T-helper 1 cell (primary cell): ENCODE measurements at regions not wholly inside any gene's neighbourhood (a gene's known extent, or its start where the extent isn't known, plus 50 kb on each side); places are given as distances from the start of the nearest gene placed in this dataset.

Experiments used
- DNase-seq, 5 donors: peaks; one replicate each; pipeline ENCODE4 v3.0.0-alpha.2; 2012 to 2020

DNA sequence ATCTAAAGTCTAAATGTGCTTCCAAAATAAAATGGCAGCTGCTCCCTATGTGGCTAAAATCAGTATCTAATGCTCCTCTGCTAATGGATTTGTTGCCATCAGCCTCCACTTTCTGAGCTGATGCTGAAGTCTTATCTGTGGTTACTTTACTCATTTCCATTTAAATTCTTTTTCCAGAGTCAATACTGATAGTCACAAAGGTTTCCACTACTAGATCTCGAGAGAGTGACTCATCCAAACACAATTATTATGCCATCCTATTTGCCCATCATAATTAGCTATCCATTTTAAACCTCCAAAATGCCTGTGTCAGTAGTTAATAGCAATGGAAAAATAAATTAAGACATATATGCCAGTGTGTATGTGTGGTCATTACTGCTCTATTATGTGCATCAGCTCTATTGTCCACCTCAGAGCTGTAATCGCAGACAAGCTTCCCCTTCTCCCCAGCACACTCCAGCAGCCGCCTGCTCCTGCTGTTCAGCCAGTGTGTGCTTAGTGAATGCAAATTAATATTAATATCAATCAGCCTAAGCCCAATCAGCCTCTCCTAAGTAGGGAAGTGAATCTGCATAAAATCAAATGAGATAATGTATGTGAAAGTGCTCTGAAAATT is 199.8 kb upstream of the ZIC3 start:
- DNase-seq = no peak

DNA sequence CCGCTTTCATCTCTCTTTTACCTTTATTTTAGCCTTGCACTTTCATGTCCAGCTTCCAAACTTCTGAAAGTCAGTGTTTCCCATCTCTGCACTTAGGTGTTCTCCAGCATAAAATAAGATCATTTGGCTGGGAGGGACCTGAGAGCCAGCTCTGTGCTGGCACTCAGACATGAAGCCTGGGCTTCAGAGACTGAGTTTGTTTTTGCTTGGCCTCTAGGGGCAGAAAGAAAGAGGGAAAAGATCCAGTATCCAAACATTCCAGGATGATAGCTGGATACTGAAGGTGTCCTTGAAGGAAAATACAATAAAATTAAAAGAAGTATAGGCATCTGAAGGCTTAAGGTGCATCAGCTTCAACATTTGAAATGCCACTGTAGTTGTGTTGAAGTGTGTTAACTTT is 202.4 kb upstream of the ZIC3 start:
- no peak for DNase-seq

DNA sequence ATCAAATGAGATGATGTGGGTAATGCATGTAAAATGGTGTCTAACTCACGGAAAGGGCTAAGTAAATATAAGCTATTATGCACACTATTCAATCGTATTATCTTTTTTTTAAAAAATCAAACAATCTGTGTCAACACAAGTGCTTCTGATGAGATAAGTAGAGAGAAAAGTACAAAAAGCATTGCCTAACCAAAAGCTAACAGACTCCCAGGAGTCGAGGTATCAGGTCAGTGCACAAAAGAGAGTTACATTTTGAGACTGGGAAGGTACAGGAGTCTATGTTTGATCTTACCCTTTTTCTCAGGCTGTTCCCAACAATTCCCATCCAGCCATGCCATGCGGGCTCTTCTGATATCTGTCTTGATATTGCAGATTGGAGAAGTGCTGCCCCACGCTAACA is 203.3 kb upstream of the ZIC3 start:
- DNase-seq = no peak

DNA sequence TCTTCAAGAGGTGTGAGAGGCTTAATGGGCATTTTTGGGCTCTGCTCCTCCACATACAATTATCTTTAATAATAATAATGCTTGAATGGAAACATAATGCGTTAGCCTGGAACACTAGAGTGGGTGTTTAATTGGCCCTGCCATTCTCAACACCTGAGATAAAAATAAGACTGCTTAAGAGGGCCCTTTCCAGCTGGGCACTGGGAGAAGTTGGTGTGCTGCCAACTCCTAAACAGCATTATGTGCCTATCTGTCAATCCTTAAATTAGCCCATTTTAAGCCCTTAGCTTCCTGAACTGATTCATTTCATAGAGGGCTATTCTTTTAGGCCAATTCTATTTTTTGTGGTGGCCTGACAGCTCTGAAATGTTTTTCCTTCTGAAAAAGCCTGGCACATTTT is 211.1 kb upstream of the ZIC3 start:
- no peak for DNase-seq

DNA sequence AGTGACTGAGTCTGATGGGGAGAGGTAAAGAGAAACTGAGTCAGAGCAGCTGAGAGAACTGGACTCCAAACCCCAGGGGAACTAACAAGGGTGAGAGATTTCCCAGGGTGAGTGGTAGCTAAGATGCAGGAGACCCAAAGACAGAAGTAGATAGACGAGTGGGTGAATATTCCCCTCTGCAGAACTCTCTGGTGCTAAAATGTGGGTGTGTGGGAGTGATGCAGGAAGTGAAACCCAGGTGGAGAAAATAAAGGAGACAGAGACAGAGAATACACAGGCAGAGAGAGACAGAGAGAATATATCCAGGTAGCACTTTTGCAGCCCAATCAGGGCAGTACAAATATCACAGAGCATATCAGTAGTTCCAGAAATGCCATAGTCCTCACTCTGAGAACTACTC is 212.5 kb upstream of the ZIC3 start:
- no peak for DNase-seq

DNA sequence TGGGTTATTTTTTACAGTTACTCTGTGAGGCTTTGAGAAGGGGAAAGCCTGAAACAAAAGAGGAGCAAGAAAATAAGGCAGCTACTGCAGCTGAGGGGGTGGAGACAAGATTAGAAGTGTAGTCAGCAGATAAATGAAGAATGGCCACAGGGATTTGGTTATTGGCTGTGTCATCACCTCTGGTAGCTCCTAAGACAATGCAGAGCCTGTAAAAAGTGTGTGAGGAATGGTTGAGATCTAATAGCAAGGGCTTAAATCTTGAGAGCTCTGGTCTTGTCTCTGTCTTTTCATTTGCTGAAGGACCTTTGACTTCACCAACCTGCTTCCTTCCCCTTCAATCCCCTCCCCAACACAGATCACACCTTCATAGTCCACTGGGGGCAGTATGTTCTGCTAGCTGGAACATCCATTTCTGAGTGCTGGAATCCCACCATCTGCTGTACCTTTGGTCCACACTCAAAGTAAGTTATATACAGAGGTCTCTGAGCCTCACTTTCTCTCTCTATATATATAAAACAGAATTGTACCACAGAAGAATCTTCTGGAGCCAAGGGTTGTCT is 213.7 kb upstream of the ZIC3 start:
- DNase-seq = no peak

DNA sequence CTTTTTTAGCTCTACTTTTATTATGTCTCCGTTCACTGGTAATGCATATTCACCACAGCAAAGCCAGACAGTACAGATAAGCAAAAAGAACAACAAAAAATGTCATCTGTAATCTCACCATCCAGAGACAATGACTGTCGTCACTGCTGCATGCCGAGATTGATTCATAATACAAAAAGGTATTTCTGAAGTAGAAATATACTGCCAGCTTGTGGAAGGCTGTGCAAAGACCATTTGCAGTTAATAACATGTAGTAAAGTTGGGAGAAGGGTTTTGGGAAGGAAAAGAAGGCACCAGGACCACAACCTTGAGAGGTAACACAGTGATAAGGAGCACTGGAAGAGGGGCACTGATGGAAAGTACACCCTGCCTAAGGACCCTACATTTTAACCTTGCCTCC is 223.0 kb upstream of the ZIC3 start:
- DNase-seq = no peak

DNA sequence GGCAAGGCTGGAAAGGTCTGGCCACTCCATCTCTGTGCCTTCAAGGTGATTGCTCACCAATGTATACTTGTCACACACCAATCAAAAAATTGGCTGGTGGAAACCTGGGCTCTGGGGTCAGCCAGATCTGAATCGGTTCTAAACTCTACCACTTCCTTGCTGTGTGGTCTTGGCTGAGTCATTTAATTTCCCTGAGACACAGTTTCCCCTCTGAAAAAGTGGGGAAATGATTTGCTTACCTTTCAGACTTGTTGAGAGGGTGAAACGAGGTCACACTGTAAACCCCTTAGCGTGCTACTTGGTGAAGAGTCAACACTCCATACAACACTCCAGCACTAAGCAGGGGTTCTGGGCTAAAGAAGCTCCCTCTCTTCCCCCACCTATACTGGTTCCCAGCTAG is 252.3 kb upstream of the ZIC3 start:
- peak in 1 of 5 donors; percentile 33 for DNase-seq

DNA sequence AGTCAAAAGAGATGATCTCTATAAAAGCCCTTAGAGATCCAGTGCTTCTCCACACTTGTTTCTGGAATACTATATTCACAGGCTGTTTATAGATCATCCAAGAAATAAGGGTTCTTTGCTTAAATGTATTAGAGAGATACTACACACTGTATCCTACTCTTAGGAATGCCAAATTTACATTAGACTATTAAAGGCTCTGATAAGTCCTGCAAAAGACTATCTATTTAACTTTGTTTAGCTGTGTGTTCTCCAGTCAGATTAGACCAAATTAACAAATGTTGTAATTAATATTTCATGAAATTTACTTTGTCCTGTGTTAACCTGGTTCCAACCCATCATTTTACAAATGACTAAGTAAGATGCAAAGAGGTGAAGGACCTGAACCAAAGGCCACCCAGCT is 260.5 kb upstream of the ZIC3 start:
- no peak for DNase-seq

DNA sequence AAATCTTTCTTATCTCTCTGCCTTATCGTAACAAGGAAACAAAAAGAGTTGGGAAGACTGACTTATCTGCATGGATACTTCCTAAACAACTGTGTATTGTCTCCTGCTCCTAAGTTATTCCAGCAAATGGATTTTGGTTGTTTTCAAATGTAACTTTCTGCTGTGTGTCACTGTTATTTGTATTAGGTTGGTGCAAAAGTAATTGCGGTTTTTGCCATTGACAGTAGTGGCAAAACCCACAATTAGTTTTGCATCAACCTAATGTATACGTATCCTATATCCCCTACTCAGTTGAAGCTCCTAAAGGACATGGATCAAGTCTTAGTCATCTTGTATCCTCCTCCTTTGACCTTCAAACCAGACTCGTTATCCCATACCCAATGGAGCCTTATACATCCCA is 263.4 kb upstream of the GPR101 start:
- no peak for DNase-seq

DNA sequence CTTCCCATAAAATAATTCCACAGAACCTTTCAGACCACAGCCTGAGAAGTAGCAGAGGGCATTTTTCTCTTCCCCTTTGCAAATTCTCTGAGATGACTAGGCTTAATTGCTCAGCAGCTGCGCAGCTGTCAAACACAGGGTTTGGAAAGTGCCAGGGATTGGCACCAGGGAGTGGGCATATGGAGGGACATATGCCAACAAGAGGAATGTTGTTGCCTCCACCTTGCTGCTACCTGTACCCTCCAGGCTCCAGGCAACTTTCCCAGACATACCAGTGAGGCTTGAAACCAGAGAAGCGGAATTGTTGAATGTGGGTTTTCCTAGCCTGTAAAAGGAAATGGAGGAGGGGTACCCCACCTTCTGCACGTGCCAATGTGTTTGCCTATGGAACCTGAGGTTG is 256.2 kb upstream of the GPR101 start:
- DNase-seq = no peak

DNA sequence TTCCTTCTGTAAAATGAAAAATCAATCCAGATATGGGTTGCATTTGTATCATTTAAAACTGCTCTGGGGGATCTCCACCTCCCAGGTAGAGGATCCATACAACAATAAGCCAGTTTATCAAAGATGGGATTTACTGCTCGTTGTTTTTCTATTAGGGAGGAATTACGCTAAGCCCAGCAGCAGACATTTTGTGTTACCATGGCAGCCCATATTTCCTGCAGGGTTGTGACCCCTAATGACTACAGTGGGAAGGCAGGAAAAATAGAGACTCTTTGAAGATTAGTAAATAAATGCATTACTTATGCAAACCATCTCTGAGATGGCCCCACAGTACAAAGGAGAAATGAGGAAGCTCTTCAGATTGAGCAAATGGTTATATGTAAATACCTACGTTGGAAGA is 253.4 kb upstream of the GPR101 start:
- no peak for DNase-seq

DNA sequence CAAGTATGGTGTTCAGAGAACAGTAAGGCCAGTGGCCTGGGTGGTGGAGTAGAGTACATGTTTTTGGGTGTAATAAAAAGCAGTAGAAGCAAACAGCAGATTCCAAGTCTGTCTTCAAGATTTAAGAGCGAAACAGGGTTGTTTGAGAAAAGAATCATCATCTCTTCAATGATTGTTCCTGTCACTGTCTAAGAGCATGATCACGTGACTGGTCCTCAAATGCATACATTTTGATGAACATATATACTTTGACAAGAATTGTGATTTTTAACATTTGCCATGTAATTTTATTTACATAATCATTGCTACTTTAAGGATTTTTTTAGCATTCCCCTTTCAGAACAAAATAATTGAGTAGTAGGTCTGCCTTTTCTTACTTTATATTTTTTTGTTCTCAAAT is 252.6 kb upstream of the GPR101 start:
- DNase-seq = no peak

DNA sequence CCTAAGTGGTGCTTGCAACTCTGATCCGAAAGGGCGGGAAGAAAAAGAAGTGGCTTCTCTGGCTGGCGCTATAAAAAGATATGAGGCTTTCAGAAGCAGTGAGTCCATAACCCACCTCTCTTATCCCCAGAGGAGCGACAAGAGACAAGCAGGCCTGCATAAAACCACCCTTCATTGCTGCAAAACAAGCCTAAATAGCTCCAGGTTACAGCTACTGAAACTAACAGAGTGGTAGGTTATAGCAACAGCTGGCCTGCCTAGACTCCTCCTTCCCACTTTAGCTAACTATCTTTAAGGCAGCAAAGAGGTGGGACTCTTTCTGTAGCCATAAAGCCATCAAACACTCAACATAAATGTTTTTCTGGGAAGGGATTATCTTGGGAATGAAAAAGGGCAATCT is 245.0 kb upstream of the GPR101 start:
- DNase-seq = no peak

DNA sequence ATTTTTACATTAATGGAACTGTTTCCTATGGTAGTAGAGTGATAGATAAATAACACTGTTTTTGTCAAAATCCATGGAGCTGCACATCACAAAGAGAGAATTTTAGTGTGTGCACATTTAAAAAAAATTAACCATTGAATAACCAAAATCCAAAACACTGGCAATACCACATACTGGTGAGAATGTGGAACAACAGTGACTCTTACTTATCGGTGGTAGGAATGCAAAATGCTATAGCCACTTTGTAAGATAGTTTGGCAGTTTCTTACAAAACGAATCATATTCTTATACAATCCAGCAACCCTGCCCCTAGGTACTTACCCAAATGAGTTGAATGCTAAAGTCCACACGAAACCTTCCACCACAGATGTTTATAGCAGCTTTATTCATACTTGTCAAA is 229.6 kb upstream of the GPR101 start:
- no peak for DNase-seq

DNA sequence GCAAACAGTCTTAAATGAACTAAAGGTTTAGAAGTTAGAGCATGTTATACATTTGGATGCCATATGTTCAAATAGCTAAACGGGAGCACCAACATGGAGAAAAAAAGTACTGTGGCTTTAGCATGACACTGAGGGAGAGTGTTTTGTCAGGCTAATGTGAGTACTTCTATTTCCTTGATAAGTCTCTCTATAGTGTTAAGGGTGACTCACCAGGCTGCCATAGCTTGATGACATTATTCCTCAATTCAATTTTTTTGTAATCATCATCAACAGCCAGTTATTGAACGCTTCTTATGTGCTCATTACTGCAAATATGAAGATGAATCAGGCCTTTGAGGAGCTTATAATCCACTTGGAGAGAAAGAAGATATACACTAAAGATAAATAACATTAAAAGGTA is 211.4 kb upstream of the GPR101 start:
- no peak for DNase-seq

DNA sequence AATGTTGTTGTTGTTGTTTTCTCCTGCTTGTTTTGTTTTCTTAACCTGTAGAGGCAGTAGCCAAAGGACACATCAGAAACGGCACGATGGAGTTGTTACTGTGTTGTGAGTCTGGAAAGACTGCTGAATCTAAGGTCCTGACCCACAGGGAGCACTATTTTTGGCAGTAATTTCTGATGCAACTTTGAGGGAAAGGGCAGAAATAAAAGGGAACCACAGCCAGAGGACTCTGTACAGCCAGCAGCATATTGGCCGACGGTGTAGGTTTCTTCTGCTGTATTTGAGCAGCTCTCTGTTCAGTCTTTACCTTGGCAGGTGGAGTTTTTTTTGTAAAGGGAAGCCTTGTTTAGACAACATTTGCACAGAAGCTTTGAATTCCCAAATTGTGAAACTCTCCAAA is 203.0 kb upstream of the GPR101 start:
- DNase-seq = no peak

DNA sequence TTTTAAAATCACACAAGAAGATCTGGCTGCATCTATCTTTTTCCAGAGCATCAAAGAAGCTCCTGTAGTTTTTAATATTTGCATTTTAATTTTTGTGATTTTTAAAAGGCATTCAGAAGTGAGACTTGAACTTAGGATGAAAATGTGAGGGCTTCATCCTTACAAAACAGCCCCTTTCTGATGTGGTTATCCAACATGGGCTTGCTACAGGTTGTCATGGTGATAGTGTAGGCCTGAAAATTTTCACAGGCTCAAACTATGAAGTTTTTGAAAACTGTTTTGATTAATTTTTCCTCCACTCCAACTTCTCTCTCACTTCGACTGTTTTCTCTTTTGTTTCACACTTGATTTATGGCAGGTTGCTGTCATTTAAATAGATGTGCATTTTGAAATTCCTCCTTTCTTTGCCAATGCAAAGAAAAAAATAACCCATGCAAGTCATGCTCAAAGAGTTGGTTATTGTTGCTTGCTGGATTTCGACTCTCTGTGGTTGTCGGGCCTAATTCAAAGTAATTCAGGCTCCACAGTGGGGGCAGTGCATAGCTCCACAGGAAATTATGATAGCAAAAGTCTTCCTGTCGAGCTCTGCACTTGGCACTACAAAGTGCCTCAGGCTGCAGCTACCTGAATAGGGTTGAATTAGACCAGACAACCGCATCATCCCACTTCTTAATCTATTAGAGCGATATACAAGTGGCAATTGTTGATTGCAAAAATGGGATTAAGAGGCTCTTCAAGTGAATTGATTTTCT is 201.0 kb upstream of the GPR101 start:
- DNase-seq = no peak

DNA sequence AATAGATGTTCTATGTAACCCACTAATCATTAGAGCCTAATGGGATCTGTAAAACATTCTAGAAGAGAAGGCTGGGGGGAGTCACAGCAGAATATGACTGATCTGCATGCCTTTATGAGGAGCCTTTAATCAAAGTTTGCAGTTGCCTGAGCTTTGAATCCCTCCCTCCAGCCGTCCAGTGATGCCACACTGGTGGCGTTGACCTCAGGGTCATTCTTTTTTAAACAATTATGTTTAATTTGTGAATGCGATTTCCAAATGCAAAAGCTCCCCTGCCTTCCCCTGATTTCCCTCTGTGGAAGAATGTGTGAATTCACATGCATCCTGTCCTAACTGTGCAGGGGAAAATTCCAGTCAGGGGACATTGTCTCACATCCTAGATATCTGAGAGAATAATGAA is 199.7 kb upstream of the GPR101 start:
- no peak for DNase-seq

DNA sequence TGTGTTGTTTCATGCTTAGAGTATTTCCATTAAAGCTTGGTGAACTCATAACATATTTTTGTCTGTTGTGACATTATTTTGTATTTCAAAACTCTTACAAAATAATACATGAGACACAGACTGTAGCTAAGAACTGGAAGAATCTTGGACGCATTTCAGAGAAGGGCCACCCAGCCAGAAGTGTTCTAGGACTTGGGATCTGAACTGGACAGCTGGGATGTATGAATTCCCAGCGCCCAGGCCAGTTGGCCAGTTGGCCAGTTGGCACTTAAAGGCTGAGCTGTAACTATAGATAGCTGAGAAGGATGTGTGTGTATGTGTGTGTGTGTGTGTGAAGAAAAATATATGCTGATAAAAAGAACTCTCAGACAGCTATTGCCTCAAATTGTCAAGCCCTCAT is 193.4 kb upstream of the GPR101 start:
- no peak for DNase-seq

DNA sequence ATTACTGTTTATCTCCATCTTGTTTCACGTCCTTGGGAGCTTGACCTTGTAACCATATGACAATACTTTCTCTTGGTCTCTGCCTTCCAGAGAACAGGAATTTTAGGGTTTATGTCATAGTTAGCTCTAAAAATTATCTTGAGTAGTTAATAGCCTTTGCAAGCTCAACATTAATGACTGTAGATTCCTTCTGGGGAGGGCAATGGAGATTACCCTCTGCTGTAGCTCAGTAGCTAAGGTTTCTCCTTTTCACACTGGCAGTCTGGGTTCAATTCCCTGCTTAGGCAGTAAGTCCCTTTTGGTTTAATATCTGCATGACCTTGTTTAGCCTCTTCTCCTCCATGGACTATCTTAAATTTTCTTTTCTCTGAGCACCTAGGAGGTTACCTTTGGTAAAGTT is 181.7 kb upstream of the GPR101 start:
- DNase-seq = no peak

DNA sequence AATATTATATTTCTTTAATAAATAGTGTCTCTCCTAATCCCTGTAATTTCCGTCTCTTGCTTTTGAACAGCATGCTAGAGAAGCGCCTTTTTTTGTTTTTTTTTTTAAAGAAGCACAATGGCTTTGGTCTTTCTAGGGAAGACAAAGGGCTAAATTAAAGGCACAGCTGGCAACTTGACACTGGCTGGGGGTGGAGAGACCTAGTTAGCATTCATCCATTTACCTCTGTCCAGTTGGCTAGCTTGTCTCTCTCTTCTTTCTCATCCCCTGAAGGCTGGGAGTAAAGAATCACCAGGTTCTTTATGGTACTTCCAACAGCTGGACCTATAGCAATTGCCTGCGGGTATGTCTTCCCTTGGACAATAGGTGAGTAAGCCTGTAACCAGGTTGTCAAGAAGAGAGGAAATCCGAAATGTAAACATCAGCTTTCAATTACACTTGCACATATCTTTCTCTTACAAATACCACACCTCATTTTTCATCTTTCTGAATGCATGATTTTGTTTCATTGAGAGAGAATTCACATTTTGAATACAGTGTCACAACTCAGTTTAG is 178.4 kb upstream of the GPR101 start:
- DNase-seq = no peak

DNA sequence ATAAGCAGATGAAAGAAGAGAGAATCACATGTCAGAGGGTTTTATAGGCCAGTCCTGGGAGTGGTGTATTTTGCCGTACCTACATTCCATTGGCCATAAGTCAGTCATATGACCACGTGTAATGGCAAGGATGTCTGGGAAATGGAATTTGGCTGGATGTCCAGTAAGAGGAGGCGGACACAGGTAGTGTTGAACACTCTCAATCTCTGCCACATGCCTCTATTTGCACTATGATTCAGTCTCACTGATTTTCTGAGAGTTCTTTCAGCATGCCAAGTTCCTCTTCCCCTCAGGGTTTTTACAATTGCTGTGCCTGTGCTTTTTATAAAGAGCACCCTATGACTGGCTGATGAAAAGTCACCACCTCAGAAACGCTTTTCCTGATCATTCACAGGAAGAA is 164.2 kb upstream of the GPR101 start:
- no peak for DNase-seq

DNA sequence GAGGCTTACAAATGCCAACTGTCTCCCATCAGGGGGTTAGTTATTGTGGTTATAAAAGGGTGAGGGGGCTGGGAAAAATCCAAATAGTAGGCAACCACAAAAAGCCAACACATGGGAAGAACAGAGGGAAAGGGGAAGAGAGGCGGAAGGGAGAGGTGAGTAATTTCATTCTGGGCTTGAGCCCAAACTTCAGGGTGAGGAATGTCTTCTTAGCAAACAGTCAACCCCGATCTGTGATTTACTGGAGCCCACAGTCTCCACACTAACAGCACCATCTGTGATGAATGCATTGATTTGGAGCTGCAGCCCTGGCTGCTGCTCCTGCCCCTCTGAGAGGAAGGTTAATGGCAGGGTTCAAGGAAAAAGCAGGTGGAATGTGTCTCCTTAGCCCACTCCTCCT is 162.2 kb upstream of the GPR101 start:
- DNase-seq = no peak
